ENCODE measurements at regions not wholly inside any gene's neighbourhood (a gene's known extent, or its start where the extent isn't known, plus 50 kb on each side); places are given as distances from the start of the nearest gene placed in this dataset.
A peak's percentile ranks its signal among the peaks of the same experiment; 100 is the strongest.

- DNase-seq (no peak), ATAC-seq (no peak)
- Histone ChIP-seq H3K36me3 (ENCODE audit: insufficient read depth in 1 of 2, low read depth in 1 of 2) (no peaks in the 10 kb centered on the region), H3K27ac (no peak overlapping the region), H3K27me3 (ENCODE audit: insufficient read depth in 3 of 3, low read length in 2 of 3) (no peaks in the 10 kb centered on the region), H3K4me3 (no peak overlapping the region), H3K9me3 (no peaks in the 10 kb centered on the region), H3K4me1 (no peaks in the 10 kb centered on the region)
- no peak for TF ChIP-seq CTCF (IDR thresholded peaks at IDR 0.05)
- intact Hi-C loops (cut with DNase I) = no loop called here
- WGBS, 3 donors = 77 to 79% (median 77%) methylated on average over 2 of the region's 2 CpGs
These were observed 757.6 kb downstream of the TBL1XR1 start for GRCh38 chr3:176439729-176440128.

GRCh38 chr3:176431991-176432390, 765.3 kb downstream of the TBL1XR1 start:
- Histone ChIP-seq H3K36me3 (ENCODE audit: insufficient read depth in 1 of 2, low read depth in 1 of 2) (no peaks in the 10 kb centered on the region), H3K9me3 (no peaks in the 10 kb centered on the region), H3K27ac (no peak overlapping the region), H3K4me3 (no peak overlapping the region), H3K27me3 (ENCODE audit: insufficient read depth in 3 of 3, low read length in 2 of 3) (no peaks in the 10 kb centered on the region), H3K4me1 (no peaks in the 10 kb centered on the region)
- intact Hi-C loops (cut with DNase I) = no loop called here
- 56 to 67% (median 61%) methylated on average over 6 of the region's 6 CpGs for WGBS, 3 donors
- DNase-seq (no peak), ATAC-seq (no peak)
- no peak for TF ChIP-seq CTCF (IDR thresholded peaks at IDR 0.05)

GRCh38 chr3:176431038-176431418, 766.3 kb downstream of the TBL1XR1 start:
- ATAC-seq (no peak), DNase-seq (no peak)
- 36 to 42% (median 41%) methylated on average over 5 of the region's 5 CpGs for WGBS, 3 donors
- no peak for TF ChIP-seq CTCF (IDR thresholded peaks at IDR 0.05)
- intact Hi-C loops (cut with DNase I) = no loop called here
- no peaks in the 10 kb centered on the region for H3K4me1 ChIP-seq
- H3K27me3 ChIP-seq (ENCODE audit: insufficient read depth in 3 of 3, low read length in 2 of 3) = no peaks in the 10 kb centered on the region
- no peak overlapping the region for H3K27ac ChIP-seq
- H3K9me3 ChIP-seq = no peaks in the 10 kb centered on the region
- no peaks in the 10 kb centered on the region for H3K36me3 ChIP-seq (ENCODE audit: insufficient read depth in 1 of 2, low read depth in 1 of 2)
- no peak overlapping the region for H3K4me3 ChIP-seq

- H3K27me3 ChIP-seq (ENCODE audit: insufficient read depth in 3 of 3, low read length in 2 of 3) = no peaks in the 10 kb centered on the region
- intact Hi-C loops (cut with DNase I) = no loop called here
- DNase-seq (no peak), ATAC-seq (no peak)
- H3K4me1 ChIP-seq = no peaks in the 10 kb centered on the region
- no peak overlapping the region for H3K27ac ChIP-seq
- no peaks in the 10 kb centered on the region for H3K9me3 ChIP-seq
- no peak overlapping the region for H3K4me3 ChIP-seq
- TF ChIP-seq CTCF (IDR thresholded peaks at IDR 0.05) = peak; percentile 33
- H3K36me3 ChIP-seq (ENCODE audit: insufficient read depth in 1 of 2, low read depth in 1 of 2) = no peaks in the 10 kb centered on the region
- WGBS, 3 donors = 45 to 51% (median 46%) methylated on average over 2 of the region's 2 CpGs
These were observed 766.8 kb downstream of the TBL1XR1 start for GRCh38 chr3:176430244-176431037.

GRCh38 chr3:176428552-176428951, 768.7 kb downstream of the TBL1XR1 start:
- ATAC-seq = no peak
- H3K27ac ChIP-seq = no peak overlapping the region
- no peak overlapping the region for H3K4me3 ChIP-seq
- no peak for TF ChIP-seq CTCF (IDR thresholded peaks at IDR 0.05)
- 43 to 56% (median 52%) methylated on average over 4 of the region's 4 CpGs for WGBS, 3 donors
- no peak for DNase-seq
- H3K4me1 ChIP-seq = no peaks in the 10 kb centered on the region
- no peaks in the 10 kb centered on the region for H3K9me3 ChIP-seq
- no peaks in the 10 kb centered on the region for H3K36me3 ChIP-seq (ENCODE audit: insufficient read depth in 1 of 2, low read depth in 1 of 2)
- intact Hi-C loops (cut with DNase I) = no loop called here
- H3K27me3 ChIP-seq (ENCODE audit: insufficient read depth in 3 of 3, low read length in 2 of 3) = no peaks in the 10 kb centered on the region

Data from psoas muscle (tissue), 7 donors.